ENCODE measurements at regions not wholly inside any gene's neighbourhood (a gene's known extent, or its start where the extent isn't known, plus 50 kb on each side); places are given as distances from the start of the nearest gene placed in this dataset.
"Not testable (repeated sequence)": the region's sequence is repeated elsewhere in the genome, so short reads cannot be mapped to it uniquely, and the experiment has no call there.

DNA sequence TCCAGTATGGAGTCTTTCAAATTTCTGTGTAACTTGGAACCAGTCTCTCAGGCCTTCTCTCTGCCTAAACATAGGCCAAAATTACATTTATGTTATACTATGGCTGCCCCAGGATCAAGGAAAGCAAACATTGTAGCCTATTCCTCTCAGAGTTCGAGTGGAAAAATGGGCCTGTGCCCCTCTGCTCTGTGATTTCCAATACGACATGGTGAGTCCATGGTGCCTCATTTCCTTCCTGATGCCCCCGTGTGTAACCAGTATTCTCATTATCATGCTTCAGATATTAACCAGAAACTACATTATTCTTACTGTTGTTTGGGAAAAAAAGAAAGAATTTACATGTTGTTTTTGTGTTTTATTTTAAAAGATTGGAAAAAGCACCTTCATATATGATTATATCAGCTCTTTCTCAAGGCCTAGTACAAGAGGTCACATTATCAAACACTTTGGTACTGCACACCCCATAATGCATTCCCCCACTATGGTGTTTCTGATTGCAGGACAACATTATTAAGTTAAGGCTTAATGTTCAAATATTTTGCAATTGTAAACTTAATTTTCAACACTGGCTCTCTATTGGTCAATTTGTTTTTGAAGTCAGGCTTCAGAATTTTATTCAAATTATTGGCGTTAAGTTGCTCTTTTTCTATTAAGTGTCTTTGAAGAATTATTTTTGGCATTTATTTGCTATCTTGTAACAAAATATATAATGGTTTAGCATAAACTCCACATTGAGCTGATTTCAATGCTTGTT is 151.8 kb upstream of the SLC27A6 start:
- DNase-seq: no peak

DNA sequence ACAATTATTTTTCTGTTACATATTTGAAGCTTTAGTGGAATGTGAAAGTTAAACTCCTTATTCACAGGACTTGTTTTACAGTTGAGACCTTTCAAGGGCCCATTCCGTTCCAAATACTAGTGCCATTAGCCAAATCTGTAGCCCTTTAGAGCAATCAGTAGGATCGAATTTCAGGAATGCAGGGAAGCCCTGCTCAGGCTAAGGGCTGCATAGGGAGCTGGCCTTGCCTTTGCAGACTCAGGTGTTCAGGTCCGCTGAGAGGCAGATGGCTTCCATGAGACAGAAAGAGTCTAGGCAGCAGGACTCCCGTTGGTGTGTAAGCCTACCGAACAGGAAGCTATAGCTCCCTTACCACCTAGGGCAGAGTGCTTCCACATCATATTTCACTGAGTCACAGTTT is 150.1 kb upstream of the SLC27A6 start:
- no peak for DNase-seq

DNA sequence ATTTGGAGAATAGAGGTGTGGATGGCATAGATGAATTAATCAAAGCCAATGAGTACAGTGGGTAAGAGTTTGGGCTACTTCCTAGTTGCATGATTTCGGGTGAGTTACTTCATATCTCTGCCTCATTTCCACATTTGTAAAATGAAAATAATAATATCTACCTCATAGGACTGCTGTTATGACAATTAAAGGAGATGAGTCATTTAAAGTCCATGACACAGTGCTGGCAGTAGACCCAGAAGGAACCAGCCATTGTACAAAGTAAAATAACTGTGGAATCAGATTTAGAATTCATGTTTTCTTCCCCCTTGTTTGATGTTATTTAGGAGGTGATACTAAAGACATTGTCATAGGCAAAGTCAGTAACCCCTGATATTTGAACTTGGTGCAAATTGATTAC is 139.5 kb upstream of the SLC27A6 start:
- DNase-seq: no peak

DNA sequence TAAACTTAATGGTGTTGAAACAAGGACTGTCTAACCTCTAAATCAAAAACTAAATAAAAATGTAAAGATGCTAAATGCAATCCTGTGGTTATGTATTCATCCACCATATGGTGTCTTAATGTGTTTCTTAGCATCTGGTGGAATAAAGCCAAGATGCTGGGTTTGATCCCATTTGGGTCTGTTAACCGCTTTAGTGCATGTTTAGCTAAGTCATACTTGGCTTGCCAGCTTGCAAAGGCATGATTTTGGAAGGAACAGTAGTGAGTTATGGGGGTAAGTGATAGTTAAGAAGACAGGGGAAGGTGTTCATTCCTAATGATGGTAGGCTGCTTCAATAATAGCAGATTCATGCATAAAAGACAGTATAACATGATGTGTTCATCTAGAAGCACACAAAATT is 139.0 kb upstream of the SLC27A6 start:
- no peak for DNase-seq

DNA sequence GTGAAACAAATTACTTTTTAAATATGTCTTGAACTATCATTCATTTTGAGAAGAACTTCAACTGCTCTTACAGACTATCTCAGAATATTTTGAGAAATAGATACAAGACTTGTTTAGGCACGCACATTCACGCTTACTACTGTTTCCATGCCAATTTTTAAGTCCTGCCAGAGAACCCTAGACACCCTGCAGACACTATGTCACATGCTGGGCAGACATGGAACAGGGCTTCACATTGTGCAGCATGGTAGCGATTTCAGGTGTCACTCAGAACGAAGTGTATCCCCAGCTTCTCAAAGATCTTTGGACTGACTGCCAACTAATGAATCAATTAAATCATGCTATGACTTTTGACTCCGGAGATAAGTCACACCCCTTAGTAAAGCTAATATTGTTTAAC is 128.7 kb upstream of the SLC27A6 start:
- DNase-seq: no peak

DNA sequence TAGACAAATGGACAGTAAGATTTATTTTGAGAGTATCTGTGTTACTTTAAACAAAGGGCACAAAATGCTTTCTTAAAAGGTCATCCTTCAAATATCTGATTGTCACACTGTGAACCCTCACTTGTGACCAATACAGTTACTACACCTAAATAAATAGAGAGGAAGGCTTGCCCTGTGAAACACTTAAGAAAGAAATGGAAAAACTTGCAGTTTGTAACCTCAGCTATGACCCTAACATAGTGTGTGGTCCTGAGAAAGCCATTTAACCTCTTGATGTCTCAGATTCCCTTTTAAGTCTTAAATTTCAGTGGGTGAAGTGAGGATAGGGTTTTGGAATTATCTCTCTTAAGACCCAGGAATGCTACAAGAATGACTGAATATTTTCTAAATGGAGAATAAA is 126.7 kb upstream of the SLC27A6 start:
- DNase-seq: no peak

DNA sequence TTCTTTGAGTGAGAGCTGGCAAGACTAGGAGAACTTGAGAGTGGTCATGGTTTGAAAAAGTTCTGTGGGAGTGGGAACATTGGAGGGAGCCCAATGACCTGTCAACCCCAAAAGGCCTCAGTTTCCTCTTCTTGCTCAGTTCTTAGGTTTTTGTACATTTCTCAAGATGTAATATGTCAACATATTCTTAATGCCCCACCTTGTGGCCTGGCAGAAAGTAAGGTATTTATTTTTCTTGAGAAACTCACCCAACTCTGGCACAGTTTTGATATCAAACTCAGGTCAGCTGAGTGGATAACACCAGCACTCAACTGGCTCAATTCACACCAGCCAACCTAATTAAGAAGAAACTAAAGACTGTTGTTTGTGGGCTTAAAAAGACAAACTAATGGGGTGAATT is 123.0 kb upstream of the SLC27A6 start:
- DNase-seq: no peak

DNA sequence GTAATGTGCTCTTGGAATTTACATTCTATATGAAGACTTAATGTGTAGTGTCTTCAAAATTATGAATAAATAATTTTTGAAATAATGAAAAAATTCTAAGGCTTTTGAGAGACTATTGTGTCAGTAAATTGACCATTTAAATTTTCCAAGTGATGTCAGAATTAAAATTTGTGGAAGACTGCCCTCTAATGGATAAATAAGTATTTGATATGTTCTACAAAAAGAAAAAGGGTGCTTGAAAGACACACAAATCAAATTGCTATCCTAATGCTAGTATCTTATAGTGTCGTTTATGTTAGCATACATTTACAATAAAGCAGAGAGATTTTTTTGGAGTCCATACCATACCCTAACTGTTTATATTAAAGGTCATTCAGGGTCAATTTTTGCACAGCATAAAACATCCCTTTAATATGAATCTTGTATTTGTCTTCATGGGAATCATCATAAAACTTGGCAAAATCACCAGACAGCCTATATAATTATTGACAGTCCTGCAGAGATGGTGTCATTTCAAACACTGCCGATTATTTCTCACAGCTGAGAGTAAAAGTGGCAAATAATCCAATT is 120.8 kb upstream of the SLC27A6 start:
- DNase-seq: no peak

DNA sequence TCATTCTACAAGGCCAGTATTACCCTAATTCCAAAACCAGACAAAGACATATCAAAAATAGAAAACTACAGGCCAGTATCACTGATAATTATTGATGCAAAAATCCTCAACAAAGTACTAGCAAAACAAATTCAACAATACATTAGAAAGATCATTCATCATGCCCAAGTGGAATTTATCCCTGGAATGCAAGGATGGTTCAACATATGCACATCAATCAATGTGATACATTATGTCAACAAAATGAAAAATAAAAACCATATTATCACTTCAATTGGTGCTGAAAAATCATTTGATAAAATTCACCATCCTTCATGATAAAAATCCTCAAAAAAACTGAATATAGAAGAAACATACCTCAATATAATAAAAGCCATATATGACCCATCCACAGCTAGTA is 115.2 kb upstream of the SLC27A6 start:
- DNase-seq: no peak

DNA sequence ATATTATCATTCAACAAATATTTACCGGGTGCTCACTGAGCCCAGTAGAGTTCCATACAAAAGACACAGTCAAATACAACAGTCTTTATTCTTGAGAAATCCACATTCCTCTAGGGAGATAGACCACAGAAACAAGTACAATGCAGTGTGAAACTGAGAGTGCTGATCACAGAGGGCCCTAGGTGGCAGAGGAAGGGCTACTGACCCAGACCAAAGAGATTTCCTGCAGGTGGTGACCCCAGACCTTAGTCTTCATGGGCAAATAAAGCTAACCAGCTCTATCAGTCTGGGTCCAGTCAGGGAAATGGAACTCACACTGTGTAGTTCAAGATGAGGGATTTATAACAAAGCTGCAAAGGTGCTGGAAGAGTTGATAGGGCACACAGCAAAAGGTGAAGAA is 110.4 kb upstream of the SLC27A6 start:
- no peak for DNase-seq

DNA sequence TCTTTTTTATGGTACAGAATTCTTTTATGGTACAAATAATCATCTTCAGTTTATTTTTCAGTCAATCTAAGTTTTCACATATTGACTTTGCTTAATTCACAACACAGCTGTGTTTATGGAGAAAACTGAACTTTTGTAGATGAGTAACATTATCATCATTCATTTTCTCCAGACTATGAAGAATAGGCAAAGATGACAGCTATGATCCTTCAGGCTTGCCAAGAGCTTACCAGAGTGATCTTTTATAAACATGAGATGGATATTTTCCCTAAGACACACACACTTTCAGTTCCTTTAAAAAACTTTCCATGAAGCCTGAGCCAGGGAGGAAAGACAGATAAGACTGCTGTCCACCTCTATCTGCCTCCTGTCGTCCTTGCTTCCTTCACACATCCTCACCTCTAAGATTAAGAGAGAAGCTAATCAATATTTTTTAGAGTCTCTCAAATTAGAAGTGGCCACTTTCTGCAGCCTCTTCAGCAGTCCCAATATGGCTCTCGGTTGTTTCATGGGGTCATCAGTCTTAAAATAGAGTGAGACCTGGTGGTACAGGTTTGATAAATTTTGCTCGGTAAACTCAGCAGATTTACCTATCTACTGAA is 108.1 kb upstream of the SLC27A6 start:
- DNase-seq: no peak

DNA sequence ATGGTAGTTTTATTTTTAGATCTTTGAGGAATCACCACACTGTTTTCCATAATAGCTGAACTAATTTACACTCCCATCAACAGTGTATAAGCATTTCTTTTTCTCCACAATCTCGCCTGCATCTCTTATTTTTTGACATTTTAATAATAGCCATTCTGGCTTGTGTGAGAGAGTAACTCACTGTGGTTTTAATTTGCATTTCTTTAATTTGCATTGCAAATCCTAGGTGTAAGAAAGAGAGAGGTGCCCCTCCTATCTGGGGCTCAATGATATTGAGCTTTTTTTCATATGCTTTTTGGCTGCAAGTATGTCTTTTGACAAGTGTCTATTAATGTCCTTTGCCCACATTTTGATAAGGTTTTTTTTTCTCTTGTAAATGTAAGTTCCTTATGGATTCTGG is 106.3 kb upstream of the SLC27A6 start:
- no peak for DNase-seq

DNA sequence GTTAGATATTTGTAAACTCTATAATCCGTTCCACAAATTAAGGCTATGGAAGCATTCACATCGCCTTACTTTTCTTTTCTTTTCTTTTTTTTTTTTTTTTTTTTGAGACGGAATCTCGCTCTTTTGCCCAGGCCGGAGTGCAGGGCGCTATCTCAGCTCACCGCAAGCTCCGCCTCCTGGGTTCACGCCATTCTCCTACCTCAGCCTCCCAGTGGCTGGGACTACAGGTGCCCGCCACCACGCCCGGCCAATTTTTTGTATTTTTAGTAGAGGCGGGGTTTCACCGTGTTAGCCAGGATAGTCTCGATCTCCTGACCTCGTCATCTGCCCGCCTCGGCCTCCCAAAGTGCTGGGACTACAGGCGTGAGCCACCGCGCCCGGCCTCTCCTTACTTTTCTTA is 104.1 kb upstream of the SLC27A6 start:
- not testable (repeated sequence) for DNase-seq

DNA sequence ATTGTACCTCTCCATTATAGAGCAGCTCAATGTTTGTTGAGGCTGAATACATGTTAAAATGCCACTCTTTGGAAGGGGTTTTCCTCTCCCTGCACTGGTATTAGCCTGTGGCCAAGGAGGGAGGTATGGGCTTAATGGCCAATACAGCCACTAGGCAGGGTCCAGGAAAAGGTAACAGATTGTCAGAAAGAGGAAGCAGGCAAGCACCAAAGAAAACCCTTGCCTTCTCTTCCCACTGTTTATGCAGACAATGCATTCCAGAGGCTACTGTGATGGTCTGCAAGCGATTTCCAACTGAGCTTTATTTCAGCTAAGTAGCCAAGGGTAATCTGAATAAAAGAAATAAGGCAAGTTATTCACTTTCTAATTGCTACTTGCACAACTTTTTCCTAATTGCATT is 95.3 kb upstream of the SLC27A6 start:
- DNase-seq: no peak

DNA sequence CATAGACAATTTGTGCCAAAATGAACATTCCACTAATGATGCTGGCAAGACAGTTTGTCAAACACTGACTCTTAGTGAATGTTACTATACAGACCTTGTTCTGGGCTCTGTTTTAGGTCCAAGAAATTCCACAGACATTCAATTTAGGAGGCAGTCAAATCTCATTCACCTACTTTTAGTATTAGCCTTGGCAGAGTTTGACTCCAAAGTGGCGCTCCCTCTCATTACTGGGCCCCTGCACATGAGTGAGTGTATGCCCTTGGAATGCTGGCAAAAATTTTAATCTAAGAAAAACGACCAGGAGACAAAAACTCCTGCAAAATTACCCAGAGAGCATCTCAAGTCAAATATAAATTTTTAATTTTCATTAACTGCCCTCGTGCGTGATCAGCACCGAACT is 94.9 kb upstream of the SLC27A6 start:
- DNase-seq: no peak

DNA sequence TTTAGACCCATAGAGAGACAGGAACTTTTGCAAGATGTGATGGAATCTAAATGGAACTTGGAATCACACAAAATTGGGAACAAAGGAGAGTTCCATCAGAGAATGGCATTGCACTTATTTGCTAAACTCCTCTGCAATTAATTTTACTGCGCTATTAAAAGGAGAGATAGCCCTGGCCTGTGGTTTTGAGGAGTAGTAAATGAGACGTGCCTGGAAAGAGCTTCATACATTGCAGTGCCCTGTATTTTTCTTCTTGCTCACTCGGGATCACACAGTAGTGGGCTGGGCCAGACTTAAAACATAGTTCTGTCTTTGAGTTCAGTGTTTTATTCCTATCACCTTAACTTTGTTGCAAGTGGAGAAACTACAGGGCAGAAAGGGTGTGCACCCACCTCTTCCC is 94.4 kb upstream of the SLC27A6 start:
- no peak for DNase-seq

DNA sequence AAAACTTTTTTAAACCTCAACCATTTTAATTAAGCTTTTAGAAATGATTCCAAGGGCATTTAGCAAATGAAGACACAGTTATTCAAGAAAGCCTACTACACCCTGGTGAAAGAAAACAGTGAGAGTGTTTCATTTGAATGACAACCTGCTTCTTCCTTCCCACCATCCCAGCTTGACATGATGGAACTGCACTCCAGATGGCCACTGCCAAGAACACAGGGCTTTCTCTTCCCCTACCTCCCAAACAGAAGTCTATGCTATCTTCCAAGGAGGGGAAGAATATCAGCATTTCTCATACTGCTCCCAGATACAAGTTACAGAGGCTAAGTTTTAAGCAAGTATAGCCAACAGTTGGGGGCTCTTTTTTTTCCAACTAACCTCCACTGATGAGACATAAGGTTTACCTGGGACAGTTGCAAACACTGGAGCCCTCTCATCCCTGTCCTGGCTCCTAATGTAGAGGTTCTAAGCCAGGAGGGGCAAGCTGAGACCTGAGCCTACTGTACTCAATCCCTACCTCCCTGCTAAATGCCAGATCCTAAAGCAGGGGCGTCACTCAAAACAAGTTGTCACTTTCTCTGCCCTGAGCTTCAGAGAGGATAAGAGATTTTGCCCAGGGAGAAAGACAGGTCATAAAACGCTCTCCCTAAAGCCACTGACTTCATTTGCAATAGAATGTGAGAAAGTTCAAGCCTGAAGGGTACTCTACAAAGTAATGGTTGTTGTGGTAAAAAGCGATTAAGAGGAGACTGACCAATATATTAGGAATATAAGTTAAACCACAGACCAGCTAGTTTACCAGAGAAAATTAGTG is 88.5 kb upstream of the SLC27A6 start:
- no peak for DNase-seq

DNA sequence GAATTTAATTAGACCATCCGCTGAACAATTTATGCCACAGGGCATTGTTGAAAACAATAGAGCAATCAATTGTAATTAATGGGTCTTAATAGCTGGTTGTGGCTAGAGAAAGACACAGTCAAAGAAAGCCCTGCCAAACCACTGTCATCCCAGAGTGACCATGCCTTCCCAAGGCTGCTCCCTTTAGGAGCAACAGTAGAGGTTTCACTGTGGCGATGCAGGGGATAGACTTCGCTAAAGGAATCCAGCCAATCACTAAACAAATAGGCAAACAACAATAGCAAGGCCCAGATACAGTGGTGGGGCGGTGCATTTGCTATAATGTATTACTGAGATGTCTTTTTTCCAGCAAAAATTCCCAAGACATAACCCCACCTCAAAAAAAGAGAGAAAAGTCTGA is 87.8 kb upstream of the SLC27A6 start:
- DNase-seq: no peak

DNA sequence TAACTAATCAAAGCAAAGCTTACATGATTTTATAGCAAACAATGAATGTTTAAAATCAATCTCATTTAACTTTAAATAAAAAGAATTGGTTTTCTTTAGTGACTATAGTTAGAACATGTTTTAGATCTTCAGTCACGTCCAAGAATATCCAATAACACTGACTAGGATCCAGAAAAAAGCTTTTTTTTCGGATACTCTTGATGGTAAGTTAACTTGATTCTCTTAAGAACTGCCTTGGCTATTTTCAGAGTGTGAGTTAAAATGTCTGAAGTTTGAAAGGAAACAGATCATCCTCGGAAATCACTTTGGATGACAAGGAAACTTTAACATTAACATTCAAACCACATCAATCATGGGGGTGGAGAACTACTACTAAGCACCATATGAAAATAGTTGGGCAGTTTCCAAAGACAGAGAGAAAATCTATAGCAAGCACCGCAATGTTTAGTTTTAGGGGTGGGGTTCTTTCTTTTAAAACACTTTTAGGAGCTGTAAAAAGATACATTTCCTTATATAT is 83.7 kb upstream of the SLC27A6 start:
- no peak for DNase-seq

DNA sequence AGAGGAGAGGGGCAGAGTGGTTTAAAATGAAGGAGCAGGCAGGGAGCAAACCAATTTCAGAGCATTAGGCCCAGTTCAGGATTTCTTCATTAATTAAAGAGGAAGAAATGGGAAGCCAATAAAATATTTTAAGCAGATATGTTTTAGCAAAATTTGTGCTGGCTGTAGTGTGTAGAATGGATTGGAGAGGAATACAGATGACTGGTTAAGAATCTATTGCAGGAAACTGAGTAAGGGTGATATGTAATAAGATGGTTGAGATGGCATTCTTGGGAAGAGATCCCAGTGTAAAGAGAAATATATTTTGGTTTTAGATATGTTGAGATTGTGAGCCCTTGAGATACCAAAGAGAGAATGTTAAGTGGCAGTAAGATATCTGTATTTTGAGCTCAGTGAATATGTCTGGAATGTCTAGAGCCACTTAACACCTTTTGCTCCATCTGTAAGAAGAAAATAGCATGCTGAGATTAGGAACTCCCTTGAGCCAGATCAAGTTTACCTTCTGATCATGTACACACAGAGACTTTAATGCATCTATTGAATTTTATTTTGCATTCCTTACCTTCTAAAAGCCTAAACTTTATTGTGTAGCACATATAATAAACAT is 79.5 kb upstream of the SLC27A6 start:
- no peak for DNase-seq

DNA sequence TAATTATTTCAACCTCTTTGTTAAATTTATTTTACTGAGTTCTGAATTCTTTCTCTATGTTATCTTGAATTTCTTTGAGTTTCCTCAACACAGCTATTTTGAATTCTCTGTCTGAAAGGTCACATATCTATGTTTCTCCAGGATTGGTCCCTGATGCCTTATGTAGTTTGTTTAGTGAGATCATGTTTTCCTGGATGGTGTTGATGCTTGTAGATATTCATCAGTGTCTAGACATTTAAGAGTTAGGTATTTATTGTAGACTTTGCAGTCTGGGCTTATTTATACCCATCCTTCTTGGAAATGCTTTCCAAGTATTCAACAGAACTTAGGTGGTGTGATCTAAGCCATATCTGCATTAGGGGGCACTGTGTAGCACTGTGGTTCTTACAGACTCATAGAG is 70.2 kb upstream of the SLC27A6 start:
- no peak for DNase-seq

DNA sequence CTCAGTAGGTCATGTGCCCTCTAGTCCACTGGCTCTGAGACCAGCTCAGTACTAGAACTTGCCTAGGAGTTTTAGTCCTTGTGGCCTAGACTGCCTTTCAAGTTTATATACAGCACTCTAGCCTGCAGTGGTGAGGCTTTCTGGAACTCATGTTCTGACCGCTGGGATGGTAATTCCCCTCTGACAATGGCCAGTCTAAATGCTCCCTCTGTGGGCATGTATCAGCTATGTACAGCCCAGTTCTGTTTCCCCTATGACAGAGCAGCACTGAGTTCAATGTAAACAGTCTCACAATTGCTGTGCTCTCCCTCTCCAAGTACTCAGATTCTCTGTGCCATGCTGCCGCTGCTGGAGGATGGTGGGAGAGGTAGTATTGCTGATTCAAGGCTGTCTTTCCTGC is 68.6 kb upstream of the SLC27A6 start:
- no peak for DNase-seq

DNA sequence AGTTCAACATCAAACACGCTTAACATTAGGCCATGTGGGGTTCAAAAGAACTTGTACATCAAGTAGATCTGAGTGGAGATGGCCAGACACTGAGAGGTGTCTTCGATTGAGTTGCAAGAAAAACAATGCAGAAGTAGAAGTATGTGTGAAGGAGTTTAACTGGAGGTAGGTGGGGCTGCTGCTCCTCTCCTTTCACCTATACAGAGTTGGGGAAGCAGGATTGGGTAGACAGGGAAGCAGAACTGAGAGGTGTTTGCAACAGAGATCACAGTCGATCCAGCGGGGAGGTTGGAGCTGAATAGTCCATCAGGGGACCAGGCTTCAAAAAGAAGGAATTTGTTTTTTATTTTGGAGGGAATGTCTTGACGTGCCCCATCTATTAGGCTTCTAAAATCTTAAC is 61.7 kb upstream of the SLC27A6 start:
- no peak for DNase-seq
